ENCODE measurements at regions not wholly inside any gene's neighbourhood (a gene's known extent, or its start where the extent isn't known, plus 50 kb on each side); places are given as distances from the start of the nearest gene placed in this dataset.

DNA sequence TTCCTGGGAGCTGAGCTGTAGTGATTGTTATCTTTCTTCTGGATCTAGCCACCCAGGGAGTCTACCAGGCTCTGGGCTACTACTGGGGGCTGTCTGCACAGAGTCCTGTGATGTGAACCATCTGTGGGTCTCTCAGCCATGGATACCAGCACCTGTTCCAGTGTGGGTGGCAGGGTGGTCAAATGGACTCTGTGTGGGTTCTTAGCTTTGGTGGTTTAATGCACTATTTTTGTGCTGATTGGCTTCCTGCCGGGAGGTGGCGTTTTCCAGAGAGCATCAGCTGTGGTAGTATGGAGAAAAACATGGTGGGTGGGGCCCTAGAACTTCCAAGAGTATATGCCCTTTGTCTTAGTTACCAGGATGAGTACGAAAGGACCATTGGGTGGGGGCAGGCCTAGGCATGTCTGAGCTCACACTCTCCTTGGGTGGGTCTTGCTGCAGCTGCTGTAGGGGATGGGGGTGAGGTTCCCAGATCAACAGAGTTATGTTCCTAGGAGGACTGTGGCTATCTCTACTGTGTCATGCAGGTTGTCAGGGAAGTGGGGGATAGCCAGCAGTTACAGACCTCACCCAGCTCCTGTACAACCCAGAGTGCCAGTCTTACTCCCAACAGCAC is 264.8 kb upstream of the LDB2 start:
- Histone ChIP-seq H2AK5ac (ENCODE audit: low read depth, low read length) (no peak overlapping the region), H3K27ac (replicated peaks; ENCODE audit: low read length) (no peak overlapping the region), H2BK12ac (ENCODE audit: low read length) (no peak overlapping the region), H3K36me3 (replicated peaks in 1 of 2; ENCODE audit: control insufficient read depth in 2 of 2, insufficient read depth in 2 of 2, low read length in 2 of 2) (no peaks in the 10 kb centered on the region), H3K27me3 (ENCODE audit: control insufficient read depth in 3 of 3, insufficient read depth in 3 of 3, low read depth in 1 of 3, low read length in 3 of 3) (no peaks in the 10 kb centered on the region), H4K91ac (ENCODE audit: low read depth, low read length, poor library complexity) (no peak overlapping the region), H3K18ac (ENCODE audit: low read length) (no peak overlapping the region), H3K4ac (ENCODE audit: low read length) (no peak overlapping the region), H2BK15ac (ENCODE audit: low read length) (no peak overlapping the region), H3K9me3 (replicated peaks in 1 of 2; ENCODE audit: control insufficient read depth in 2 of 2, insufficient read depth in 1 of 2, low read depth in 1 of 2, low read length in 2 of 2) (peaks cover 2 to 5% of the 10 kb centered on the region in 2 donors), H3K4me2 (ENCODE audit: insufficient read depth, low read length, poor library complexity, severe bottlenecking) (no peak overlapping the region), H3K14ac (ENCODE audit: low read length) (no peak overlapping the region), H2BK5ac (ENCODE audit: low read length) (no peak overlapping the region), H2BK120ac (ENCODE audit: low read depth, low read length) (no peak overlapping the region), H4K8ac (ENCODE audit: low read depth, low read length) (no peak overlapping the region), H3K9ac (ENCODE audit: low read depth, low read length, poor library complexity) (no peak overlapping the region), H2AFZ (ENCODE audit: low read length) (peak overlapping the region; percentile 0), H3K79me1 (ENCODE audit: low read depth, low read length) (no peaks in the 10 kb centered on the region), H3K4me3 (ENCODE audit: low read length in 2 of 2) (no peak overlapping the region), H3K23ac (ENCODE audit: low read depth, low read length, poor library complexity) (no peak overlapping the region), H3K4me1 (ENCODE audit: control insufficient read depth in 2 of 2, insufficient read depth in 1 of 2, low read depth in 1 of 2, low read length in 2 of 2) (peaks cover 0 to 13% of the 10 kb centered on the region in 2 donors)
- no peak for DNase-seq (ENCODE audit: low spot score)
- WGBS, 2 donors (ENCODE audit: extremely low coverage in 2 of 2, insufficient read length in 2 of 2, insufficient replicate concordance in 1 of 2): no CpG with 5 or more reads among the region's 3 CpGs

DNA sequence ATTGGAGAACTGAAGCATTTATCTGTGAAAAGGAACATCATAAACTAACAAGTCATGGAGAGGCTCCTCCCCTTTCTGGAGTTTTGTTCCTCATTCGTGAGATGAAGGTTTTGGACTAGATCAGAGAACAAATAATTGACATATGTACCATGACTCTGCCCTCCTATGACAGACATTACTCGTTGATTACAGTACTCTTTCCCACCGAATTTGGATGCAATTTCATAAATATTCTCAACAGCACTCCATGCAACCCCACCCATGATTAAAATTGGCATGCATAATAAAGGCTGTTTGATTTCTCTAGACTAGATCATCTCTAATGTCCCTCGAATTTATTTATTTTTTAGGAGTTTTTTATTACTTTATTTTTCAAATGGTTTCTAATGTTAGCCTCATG is 258.9 kb upstream of the LDB2 start:
- H3K9me3 ChIP-seq (replicated peaks in 1 of 2; ENCODE audit: control insufficient read depth in 2 of 2, insufficient read depth in 1 of 2, low read depth in 1 of 2, low read length in 2 of 2): peaks cover 0 to 5% of the 10 kb centered on the region in 2 donors

DNA sequence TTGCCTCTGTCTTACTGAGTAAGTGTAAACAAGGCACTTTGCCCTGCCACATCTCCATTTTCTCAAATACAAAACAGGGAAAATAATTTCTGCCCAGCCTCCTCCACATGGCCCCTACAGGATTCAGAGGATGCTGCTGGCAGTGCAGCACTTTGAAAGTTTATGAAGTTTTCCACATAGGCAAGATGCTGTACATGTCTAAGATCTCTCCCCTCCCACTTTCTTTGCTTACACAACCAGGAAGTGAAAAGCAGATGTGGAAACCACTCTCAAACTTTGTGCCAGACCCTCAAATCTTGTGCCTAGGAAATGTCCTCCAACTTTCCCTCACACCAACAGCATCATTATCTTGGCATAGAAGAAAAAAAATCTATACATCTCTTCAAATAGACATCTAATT is 257.0 kb upstream of the LDB2 start:
- Histone ChIP-seq H2BK12ac (ENCODE audit: low read length) (no peak overlapping the region), H3K79me1 (ENCODE audit: low read depth, low read length) (no peaks in the 10 kb centered on the region), H3K9me3 (replicated peaks in 1 of 2; ENCODE audit: control insufficient read depth in 2 of 2, insufficient read depth in 1 of 2, low read depth in 1 of 2, low read length in 2 of 2) (no peaks in the 10 kb centered on the region), H3K4me1 (ENCODE audit: control insufficient read depth in 2 of 2, insufficient read depth in 1 of 2, low read depth in 1 of 2, low read length in 2 of 2) (peaks cover 0 to 7% of the 10 kb centered on the region in 2 donors), H3K27me3 (ENCODE audit: control insufficient read depth in 3 of 3, insufficient read depth in 3 of 3, low read depth in 1 of 3, low read length in 3 of 3) (no peaks in the 10 kb centered on the region), H2BK5ac (ENCODE audit: low read length) (no peak overlapping the region), H3K23ac (ENCODE audit: low read depth, low read length, poor library complexity) (no peak overlapping the region), H3K36me3 (replicated peaks in 1 of 2; ENCODE audit: control insufficient read depth in 2 of 2, insufficient read depth in 2 of 2, low read length in 2 of 2) (no peaks in the 10 kb centered on the region), H3K9ac (ENCODE audit: low read depth, low read length, poor library complexity) (no peak overlapping the region), H3K4me2 (ENCODE audit: insufficient read depth, low read length, poor library complexity, severe bottlenecking) (no peak overlapping the region), H3K4me3 (ENCODE audit: low read length in 2 of 2) (no peak overlapping the region), H3K14ac (ENCODE audit: low read length) (no peak overlapping the region), H2BK120ac (ENCODE audit: low read depth, low read length) (no peak overlapping the region), H3K18ac (ENCODE audit: low read length) (no peak overlapping the region), H4K8ac (ENCODE audit: low read depth, low read length) (no peak overlapping the region), H3K27ac (replicated peaks; ENCODE audit: low read length) (no peak overlapping the region), H2AFZ (ENCODE audit: low read length) (no peak overlapping the region), H2AK5ac (ENCODE audit: low read depth, low read length) (no peak overlapping the region), H3K4ac (ENCODE audit: low read length) (no peak overlapping the region), H4K91ac (ENCODE audit: low read depth, low read length, poor library complexity) (no peak overlapping the region), H2BK15ac (ENCODE audit: low read length) (no peak overlapping the region)
- DNase-seq (ENCODE audit: low spot score): no peak

More for the DNA sequence above, 258.9 kb upstream of the LDB2 start:
- Histone ChIP-seq H4K8ac (ENCODE audit: low read depth, low read length) (no peak overlapping the region), H3K9ac (ENCODE audit: low read depth, low read length, poor library complexity) (no peak overlapping the region), H2AK5ac (ENCODE audit: low read depth, low read length) (no peak overlapping the region), H3K4ac (ENCODE audit: low read length) (no peak overlapping the region), H3K27ac (replicated peaks; ENCODE audit: low read length) (no peak overlapping the region), H3K27me3 (ENCODE audit: control insufficient read depth in 3 of 3, insufficient read depth in 3 of 3, low read depth in 1 of 3, low read length in 3 of 3) (no peaks in the 10 kb centered on the region), H2BK12ac (ENCODE audit: low read length) (no peak overlapping the region), H4K91ac (ENCODE audit: low read depth, low read length, poor library complexity) (no peak overlapping the region), H3K79me1 (ENCODE audit: low read depth, low read length) (no peaks in the 10 kb centered on the region), H3K4me1 (ENCODE audit: control insufficient read depth in 2 of 2, insufficient read depth in 1 of 2, low read depth in 1 of 2, low read length in 2 of 2) (peaks cover 0 to 7% of the 10 kb centered on the region in 2 donors), H2BK120ac (ENCODE audit: low read depth, low read length) (no peak overlapping the region), H2AFZ (ENCODE audit: low read length) (no peak overlapping the region), H3K36me3 (replicated peaks in 1 of 2; ENCODE audit: control insufficient read depth in 2 of 2, insufficient read depth in 2 of 2, low read length in 2 of 2) (no peaks in the 10 kb centered on the region), H3K14ac (ENCODE audit: low read length) (no peak overlapping the region), H3K4me2 (ENCODE audit: insufficient read depth, low read length, poor library complexity, severe bottlenecking) (no peak overlapping the region), H3K23ac (ENCODE audit: low read depth, low read length, poor library complexity) (no peak overlapping the region), H3K4me3 (ENCODE audit: low read length in 2 of 2) (no peak overlapping the region), H3K18ac (ENCODE audit: low read length) (no peak overlapping the region), H2BK5ac (ENCODE audit: low read length) (no peak overlapping the region), H2BK15ac (ENCODE audit: low read length) (no peak overlapping the region)
- DNase-seq (ENCODE audit: low spot score): no peak
- no CpG with 5 or more reads among the region's 4 CpGs for WGBS, 2 donors (ENCODE audit: extremely low coverage in 2 of 2, insufficient read length in 2 of 2, insufficient replicate concordance in 1 of 2)

DNA sequence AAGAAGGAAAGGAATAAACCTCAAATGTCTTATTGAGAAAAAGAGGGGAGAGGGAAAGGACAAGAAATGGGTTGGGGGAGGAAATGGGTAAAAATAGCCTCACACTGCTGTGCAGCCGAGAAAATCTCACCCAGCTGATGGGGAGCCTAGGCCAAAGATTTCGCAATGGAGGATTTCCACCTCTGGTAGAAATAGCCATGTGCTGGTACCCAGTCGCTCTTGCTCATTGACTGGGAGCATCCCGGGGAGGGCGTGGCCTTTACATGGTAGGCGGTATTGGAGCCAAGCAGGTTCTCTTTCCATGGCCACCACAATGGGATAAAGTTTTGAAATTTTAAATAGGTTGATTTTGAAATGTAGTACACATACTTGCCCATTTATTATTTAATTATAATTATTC is 255.1 kb upstream of the LDB2 start:
- H3K4me1 ChIP-seq (ENCODE audit: control insufficient read depth in 2 of 2, insufficient read depth in 1 of 2, low read depth in 1 of 2, low read length in 2 of 2): peaks cover 0 to 7% of the 10 kb centered on the region in 2 donors
- no peak overlapping the region for H4K8ac ChIP-seq (ENCODE audit: low read depth, low read length)
- no peak overlapping the region for H2BK5ac ChIP-seq (ENCODE audit: low read length)
- H3K14ac ChIP-seq (ENCODE audit: low read length): no peak overlapping the region
- H2BK12ac ChIP-seq (ENCODE audit: low read length): no peak overlapping the region
- DNase-seq (ENCODE audit: low spot score): no peak
- no peak overlapping the region for H2AFZ ChIP-seq (ENCODE audit: low read length)
- H3K4me2 ChIP-seq (ENCODE audit: insufficient read depth, low read length, poor library complexity, severe bottlenecking): no peak overlapping the region
- no peaks in the 10 kb centered on the region for H3K9me3 ChIP-seq (replicated peaks in 1 of 2; ENCODE audit: control insufficient read depth in 2 of 2, insufficient read depth in 1 of 2, low read depth in 1 of 2, low read length in 2 of 2)
- H4K91ac ChIP-seq (ENCODE audit: low read depth, low read length, poor library complexity): no peak overlapping the region
- no peak overlapping the region for H3K9ac ChIP-seq (ENCODE audit: low read depth, low read length, poor library complexity)
- H3K18ac ChIP-seq (ENCODE audit: low read length): no peak overlapping the region
- no peak overlapping the region for H3K23ac ChIP-seq (ENCODE audit: low read depth, low read length, poor library complexity)
- no peak overlapping the region for H3K4me3 ChIP-seq (ENCODE audit: low read length in 2 of 2)
- no peak overlapping the region for H3K4ac ChIP-seq (ENCODE audit: low read length)
- H2AK5ac ChIP-seq (ENCODE audit: low read depth, low read length): no peak overlapping the region
- no peak overlapping the region for H2BK15ac ChIP-seq (ENCODE audit: low read length)
- H3K27me3 ChIP-seq (ENCODE audit: control insufficient read depth in 3 of 3, insufficient read depth in 3 of 3, low read depth in 1 of 3, low read length in 3 of 3): no peaks in the 10 kb centered on the region
- no peaks in the 10 kb centered on the region for H3K36me3 ChIP-seq (replicated peaks in 1 of 2; ENCODE audit: control insufficient read depth in 2 of 2, insufficient read depth in 2 of 2, low read length in 2 of 2)
- WGBS, 2 donors (ENCODE audit: extremely low coverage in 2 of 2, insufficient read length in 2 of 2, insufficient replicate concordance in 1 of 2): no CpG with 5 or more reads among the region's 6 CpGs
- H2BK120ac ChIP-seq (ENCODE audit: low read depth, low read length): no peak overlapping the region
- H3K79me1 ChIP-seq (ENCODE audit: low read depth, low read length): no peaks in the 10 kb centered on the region
- no peak overlapping the region for H3K27ac ChIP-seq (replicated peaks; ENCODE audit: low read length)

Measured in neuronal stem cell (in vitro differentiated cells).